Ramos (cell line): ENCODE measurements at regions not wholly inside any gene's neighbourhood (a gene's known extent, or its start where the extent isn't known, plus 50 kb on each side); places are given as distances from the start of the nearest gene placed in this dataset.
"Not testable (repeated sequence)": the region's sequence is repeated elsewhere in the genome, so short reads cannot be mapped to it uniquely, and the experiment has no call there.

ENCODE experiments used
- in situ Hi-C: fragments of 300-500 bp; cut with MboI; formaldehyde crosslinking; loops from one replicate; pipeline ENCODE4 v1.14.3; 2022; ENCODE audit warnings: low sequenced_read_pairs; ENCODE audit not compliant: unreplicated experiment

DNA sequence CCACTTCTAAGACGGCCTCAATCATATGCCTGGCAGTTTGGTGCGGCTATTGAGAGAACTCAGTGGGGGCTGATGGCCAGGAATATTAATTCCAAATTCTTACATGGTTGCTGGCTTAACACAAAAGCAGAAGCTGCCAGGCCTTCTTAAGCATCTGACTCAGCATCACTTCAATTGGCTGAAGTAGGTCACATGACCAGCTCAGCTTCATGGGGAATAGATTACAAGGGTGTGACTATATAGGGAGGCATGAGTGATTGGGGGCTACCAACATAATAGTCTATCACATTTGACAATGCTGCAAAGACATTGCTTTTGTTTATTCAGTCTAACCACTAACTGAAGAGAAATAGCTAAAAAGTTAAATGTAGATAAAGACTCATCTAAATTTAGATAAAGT, 101.6 kb upstream of the ANKRD28 start:
- in situ Hi-C loops: no loop called here

DNA sequence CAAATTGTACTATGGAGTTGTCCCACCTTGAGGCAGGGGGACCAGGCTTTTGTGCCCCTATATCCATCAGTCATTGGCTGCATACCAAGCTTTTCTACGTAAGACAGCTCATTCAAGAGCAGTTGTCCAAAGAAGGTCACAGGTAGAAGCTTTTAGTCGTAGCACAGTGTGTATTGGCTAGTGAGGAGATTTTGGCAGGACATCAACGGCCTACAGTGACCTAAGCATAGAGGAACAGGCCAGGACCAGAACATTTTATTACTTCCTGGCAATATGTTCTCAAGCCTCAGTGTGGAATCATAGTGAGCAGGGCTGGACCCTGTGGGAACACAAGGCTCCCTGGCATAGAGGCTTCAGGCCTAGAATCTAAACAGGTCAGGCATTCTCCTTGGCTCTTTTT, 105.4 kb upstream of the ANKRD28 start:
- in situ Hi-C loops: no loop called here

DNA sequence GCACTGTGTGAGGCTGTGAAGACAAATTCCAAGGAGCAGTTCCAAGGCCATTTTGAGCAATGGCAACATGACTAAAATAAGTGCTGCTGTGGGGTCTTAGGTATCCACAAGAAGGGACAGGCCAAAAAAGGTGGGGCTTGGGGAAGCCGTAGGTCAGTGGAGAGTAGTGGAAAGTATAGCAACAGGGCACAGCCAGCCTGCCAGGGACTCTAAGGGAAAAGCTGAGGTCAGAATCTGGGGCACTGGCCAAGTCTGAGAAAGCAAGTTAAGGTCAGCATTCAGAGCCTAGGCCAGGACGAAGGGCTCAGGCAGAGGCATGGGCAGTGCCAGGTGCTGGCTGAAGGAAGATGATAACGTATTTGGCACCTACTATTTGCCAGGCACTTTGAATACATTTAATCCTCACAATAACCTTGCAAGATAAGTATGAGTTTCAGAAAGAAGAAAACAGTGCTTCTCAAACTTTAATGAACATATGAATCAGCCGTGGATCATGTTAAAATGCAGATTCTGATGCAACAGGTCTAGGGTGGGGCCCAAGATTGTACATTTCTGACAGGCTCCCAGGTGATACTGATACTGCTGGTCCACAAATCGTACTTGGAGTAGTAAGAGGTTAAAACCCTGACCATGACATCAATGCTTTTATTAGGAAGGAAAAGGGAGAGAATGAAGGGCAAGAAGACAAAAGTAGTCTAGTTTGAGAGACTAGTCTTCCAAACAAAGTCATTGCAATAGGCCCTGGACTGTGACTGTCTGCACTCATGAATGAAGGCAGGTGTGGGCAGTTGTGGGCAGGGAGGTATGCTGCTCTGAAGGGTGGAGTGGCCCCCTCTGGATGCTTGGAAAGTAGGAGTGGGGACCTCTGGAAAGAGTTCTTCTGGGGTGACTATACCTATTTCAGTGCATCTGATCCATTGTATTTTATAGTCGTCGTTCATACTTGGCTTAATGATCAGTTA, 106.3 kb upstream of the ANKRD28 start:
- in situ Hi-C loops: no loop called here

DNA sequence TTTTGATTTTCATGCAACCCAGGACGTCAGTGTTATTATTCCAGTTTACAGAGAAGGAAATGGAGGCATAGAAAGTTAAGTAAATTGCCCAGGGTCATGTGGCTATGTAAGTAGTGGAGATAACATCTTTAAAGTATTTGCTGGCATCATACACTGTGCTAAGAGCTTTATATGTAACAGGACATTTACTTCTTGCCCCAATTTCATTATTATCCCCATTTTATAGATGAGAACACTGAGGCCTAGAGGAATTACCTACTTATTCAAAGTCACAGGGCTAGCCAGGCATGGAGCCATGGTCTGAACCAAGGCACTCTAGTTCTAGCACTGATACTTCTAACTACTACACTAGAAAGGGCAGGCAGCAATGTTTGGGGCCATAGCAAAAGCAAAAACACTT, 107.3 kb upstream of the ANKRD28 start:
- in situ Hi-C loops: no loop called here

DNA sequence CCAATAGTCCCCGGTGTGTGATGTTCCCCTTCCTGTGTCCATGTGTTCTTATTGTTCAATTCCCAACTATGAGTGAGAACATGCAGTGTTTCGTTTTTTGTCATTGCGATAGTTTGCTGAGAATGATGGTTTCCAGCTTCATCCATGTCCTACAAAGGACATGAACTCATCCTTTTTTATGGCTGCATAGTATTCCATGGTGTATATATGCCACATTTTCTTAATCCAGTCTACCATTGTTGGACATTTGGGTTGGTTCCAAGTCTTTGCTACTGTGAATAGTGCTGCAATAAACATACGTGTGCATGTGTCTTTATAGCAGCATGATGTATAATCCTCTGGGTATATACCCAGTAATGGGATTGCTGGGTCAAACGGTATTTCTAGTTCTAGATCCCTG, 109.6 kb upstream of the ANKRD28 start:
- in situ Hi-C loops: not testable (repeated sequence)

DNA sequence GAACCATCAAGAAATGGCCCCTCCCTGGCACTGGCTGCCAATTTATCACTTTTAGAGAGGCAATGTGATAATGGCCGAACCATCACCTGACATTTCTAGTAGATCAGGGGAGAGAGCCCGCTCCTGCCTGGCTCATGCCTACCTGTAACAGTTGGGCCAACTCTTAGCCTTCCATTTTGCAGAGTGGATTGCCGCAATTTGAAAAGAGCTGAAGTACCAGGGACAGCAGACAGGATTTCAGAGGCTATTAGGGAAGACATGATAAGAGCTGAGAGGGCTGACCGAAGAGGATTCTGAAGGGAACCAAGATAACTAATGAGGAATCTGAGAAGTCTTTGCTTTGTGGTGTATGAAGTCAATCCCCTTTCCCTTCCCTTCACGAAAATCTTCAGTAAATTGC, 121.2 kb upstream of the ANKRD28 start:
- in situ Hi-C loops: no loop called here

DNA sequence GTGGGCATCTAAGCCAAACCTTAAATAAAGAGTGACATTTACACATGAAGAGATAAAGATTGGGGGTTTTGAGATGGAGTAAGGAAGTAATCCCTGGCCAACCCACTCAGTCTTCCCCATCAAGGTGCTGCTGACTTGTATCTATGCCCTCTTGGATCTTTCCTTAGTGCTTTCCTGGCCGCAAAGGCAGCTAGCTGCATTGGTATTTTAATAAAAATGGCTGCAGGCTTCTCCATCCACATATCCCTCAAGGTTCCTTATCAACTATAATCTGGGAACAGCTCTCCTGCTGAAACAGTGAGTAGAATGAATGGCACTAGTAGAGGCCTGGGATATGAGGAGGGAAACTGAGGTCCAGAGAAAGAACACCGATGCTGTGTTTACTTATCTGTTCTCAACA, 122.2 kb upstream of the ANKRD28 start:
- in situ Hi-C loops: no loop called here

DNA sequence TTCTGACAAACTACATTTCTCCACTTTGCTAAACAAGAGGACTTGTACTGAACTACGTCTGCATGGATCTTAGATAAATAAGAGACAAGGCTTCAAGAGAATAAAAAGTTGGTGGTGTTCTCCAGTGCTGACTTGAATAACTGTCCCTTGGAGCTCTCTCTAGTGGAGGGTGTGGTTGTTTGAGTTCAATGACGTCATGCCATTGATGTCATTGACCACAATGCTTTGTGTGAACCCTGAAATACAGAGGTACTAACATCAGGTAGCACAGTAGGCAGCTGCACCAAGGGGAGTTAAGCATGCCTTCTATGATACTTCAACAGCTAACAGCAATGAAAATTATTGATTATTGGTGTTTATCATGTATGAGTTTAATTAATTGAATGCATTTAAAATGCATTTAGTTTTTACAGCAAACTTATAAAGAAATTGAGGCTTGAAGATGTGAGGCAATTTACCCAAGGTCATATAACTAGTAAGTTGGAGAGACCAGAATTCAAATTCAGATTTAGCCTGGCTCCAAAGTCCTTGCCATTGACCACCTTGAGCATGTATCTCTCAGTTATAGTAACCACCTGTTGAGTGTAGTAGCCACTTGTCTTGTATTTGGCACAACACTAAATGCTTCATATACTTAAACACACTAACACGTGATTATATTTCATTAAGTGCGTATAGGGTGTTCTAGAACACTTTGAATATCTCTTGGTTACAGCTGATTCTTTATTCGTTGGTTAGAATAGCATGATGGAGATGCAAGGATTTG, 126.0 kb upstream of the ANKRD28 start:
- in situ Hi-C loops: no loop called here

DNA sequence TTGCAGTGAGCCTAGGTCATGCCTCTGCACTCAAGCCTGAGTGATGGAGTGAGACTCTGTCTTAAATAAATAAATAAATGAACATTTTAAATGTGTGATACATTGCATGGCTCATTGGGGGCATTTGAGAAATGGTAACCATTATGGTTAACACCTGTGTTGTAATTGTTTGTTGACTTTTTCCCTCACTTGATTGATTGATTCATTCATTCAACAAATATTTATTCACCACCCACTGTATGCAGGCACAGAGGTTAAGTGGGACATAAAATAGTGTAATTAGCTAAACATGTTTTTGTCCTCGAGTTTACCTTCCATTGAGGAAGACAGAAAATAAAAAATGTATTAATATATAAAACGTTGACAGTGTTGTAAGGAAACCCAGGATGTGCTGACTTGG, 127.1 kb upstream of the ANKRD28 start:
- in situ Hi-C loops: no loop called here

DNA sequence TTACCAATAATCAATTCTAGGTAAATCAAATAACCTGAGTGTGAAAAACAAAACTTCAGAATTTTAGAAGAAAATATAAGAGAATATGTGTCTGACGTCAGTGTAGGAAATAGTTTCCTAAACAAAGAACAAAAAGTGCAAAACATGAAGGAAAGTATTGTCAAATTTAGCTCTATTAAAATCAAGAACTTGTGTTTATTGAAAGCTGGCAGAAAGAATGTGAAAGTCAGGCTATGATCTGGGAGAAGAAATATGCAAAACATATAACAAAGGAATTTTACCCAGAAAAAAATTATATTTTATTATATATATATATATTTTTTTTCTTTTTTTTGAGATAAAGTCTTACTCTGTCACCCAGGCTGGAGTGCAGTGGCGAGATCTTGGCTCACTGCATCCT, 129.1 kb upstream of the ANKRD28 start:
- in situ Hi-C loops: no loop called here

DNA sequence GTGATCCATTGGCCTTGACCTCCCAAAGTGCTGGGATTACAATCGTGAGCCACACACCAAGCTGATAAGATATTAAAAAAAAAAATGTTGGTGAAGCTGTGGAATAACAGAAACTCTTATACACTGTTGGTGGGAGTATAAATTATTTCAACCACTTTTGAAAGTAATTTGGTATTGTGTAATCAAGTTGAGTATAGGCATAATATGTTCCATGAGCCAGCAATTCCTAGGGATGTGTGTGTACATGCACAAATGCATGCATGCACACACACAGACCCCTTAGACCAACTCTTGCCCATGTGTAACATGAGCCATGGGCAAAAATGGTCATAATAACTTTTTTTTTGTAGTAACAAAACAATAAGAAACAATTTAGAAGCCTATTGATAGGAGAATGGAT, 130.2 kb upstream of the ANKRD28 start:
- in situ Hi-C loops: no loop called here

DNA sequence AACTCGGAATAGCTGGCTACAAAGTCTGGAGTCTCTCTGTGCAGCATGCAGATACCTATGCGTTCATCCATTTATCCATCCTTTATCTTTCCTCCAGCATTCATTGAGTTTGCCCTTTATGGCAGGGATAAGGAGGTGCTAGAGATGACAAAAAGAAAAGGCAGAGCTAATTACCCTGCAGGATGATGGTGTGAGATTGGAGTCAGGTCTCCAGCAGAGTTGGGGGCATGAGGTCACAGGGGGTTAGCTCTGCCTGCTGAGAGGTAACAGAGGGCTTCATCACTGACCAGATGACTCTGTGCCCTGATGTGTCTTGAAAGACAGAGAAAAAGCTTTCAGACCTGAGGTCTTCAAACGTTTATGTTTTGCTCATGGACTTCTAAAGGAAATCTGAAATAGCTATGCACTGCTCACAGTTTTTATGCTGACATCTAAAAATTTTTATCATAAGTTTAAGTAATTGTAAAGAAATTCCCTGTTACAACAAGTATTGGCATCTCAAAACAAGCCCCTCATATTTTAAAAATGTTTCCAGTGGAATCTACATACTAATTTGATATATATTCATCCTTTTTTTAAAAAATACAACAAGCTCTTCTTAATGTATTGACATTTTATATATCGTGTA, 132.3 kb upstream of the ANKRD28 start:
- in situ Hi-C loops: no loop called here

DNA sequence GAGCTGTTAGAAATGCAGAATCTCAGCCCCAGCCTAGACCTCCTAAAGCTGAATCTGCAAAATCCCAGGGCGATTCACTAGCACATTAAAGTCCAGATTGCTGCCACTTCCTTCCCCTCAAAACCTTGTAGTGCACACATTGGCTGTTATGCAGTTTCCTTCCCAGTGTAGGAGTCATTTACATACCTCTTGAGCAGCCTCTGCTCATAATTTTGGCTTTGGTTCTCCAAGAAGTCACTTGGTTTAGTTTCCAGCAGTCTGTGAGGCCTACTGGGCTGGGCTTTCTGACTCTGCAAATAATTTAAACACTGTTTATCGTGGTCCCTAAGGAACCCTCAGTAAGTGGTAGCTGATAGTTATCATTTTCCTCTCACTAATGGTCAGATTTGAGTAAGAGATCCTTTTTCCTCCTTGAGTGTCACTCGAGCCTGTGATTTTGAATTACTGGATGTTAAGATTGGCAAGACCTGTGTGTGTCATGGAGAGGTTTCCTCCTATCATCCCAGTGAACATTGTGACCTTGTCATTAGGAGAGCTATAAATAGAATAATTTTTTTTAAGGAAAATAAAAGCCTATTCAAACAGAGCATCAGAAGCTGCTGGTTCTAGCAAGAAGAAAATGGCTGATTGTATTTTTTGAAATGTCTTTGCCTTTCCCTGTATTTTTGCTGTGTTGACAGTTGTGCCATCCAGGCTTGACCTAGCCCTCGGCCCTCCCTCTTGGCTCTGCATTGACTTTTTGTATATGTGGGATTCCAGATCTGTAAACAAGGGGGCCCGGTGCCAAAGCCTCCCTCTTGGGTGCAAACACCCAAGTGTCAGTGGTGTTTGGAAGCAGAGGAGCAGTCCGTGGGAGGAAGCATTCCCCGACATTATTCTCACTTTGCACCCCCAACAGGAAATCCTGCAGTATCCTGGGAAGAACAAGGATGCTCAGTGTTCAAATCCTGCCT, 134.8 kb upstream of the ANKRD28 start:
- in situ Hi-C loops: no loop called here

DNA sequence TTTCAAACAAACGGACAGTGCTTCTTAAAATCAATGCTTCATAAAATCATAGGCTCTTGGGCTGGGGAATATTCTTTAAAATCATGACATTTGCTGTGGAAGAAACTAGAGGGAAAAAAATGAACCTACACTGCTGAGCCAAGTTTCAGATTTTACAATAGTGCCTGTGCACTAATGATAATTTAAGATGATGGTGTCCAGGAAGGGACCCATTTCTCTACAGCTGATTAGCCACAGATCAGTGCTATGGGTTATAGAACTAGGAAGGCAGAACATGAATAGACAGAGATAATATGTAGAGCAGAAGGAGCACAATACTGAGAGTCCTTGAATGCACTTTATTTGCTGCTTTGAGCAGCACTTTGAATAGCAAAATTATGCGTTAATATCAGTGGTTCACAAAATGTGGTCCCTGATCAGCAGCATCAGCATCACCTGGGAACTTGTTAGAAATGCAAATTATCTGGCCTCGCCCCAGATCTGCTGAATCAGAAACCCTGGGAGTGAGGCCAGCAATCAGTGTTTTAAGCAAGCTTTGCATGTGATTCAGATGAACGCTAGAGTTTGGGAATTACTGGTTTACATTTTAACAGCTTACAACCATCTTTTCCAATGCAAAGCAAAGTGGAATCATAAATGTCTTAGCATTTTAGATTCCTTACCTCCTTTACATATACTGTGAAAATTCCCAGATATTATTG, 135.8 kb upstream of the ANKRD28 start:
- in situ Hi-C loops: no loop called here

DNA sequence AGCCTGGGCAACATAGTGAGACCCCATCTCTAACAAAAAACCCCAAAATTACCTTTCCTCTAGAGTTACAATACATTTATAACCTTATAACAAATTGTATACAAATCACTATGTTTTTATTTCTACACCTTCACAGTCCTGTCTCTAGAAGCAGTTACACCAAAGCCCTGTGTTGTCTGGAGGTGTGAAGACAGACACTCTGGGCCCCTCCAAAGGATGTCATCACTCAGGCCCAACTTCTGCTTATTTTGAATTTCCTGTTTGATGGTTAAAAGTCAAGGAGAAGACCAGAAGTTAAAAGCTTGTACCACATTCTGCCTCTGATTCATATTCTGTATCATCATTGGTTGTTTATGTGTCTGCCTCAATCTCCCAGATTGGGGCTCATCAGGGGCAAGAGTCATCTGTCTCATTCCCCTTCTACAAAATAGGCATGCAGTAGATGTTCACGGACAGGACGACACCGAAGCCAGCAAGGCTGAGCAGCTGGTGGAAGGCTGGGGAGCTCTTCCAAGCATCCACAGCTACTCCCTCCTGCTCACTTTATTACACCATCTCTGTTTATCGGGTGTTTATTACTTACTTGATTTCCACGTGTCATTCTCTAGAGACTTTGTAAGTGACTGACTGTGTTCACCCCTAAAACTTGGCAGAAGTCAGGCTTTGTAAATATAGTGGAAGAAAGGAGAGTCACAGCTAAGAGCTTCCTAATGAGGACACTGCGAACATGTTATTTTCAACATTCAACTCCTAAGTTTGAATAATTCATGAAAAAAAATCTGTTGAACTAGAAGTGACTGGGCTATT, 136.8 kb upstream of the ANKRD28 start:
- in situ Hi-C loops: no loop called here

DNA sequence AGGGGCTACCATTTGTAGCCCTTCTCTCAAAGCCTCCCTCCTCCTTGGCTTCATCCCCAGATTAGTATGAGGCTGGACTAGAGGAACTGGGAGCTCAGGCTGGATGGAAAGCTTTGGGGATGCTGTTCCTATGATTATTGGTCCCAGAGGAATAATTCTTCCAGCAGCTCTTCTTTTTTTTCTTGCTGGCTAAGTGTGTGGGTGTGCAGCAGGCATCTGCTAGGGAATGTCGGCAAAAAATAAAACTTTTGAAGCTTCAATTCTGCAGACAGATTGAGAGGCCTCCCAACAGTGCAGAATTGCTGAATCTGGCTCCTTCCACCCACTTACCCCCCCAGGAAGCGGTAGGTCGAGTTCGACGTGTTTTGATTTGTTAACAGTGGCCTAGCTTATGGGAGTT, 138.5 kb upstream of the ANKRD28 start:
- in situ Hi-C loops: no loop called here

DNA sequence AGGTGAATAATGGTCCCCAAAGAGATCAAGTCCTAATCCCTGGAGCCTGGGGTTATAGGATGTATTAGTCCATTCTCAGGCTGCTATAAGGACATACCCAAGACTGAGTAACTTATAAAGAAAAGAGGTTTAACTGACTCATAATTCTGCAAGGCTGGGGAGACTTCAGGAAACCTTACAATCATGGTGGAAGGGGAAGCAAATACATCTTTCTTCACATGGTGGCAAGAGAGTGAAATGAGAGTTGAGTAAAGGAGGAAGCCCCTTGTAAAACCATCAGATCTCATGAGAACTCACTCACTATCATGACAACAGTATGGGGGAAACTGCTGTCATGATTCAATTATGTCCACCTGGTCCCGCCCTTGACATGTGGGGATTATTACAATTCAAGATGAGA, 142.9 kb upstream of the ANKRD28 start:
- in situ Hi-C loops: no loop called here

DNA sequence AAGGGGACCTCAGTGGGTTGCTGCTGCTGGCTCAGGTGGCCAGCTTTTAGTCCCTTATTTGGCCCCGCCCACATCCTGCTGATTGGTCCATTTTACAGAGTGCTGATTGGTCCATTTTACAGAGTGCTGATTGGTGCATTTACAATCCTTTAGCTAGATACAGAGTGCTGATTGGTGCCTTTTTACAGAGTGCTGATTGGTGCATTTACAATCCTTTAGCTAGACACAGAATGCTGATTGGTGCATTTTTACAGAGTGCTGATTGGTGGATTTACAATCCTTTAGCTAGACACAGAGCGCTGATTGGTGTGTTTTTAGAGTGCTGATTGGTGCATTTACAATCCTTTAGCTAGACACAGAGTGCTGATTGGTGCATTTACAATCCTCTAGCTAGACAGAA, 143.7 kb upstream of the ANKRD28 start:
- in situ Hi-C loops: not testable (repeated sequence)

DNA sequence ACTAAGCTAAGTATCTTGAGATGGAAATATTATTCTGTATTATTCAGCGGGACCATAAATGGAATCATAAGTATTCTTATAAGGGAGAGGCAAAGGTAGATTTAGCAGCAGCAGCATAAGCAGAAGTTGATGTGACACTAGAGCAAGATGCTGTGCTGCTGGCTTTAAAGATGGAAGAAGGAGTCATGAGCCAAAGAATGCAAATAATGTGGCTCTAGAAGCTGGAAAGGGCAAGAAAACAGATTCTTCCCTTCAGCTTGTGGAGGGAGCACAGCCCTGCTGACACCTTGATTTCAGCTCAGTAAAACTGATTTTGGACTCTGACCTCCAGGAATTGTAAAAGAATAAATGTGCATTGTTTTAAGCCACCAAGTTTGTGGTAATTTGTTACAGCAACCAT, 144.2 kb upstream of the ANKRD28 start:
- in situ Hi-C loops: no loop called here
